Heart left ventricle (tissue), 13 donors: ENCODE measurements at regions not wholly inside any gene's neighbourhood (a gene's known extent, or its start where the extent isn't known, plus 50 kb on each side); places are given as distances from the start of the nearest gene placed in this dataset.

Source experiments
- POLR2A ChIP-seq, 2 donors: fragments of 450-650 bp; IDR thresholded peaks; one replicate each; pipeline ENCODE4 v1.6.1; 2017; ENCODE audit warnings: antibody characterized with exemption in 2 of 2, mild to moderate bottlenecking in 2 of 2, moderate library complexity in 2 of 2
- TF ChIP-seq, protein P1 (sequence below), 12 donors: fragments of 200-600 bp; sonication (generic) in 4 of 12; IDR thresholded peaks; one replicate each; pipeline versions ENCODE4 v1.5.0 to v1.8.0; 2018 to 2022; ENCODE audit warnings: antibody characterized with exemption in 12 of 12, mild to moderate bottlenecking in 5 of 12
- donor health status: ischemic (EF 13 %, LVEDD 7.1; RV severe dilation, severe dysfunction).
- donor health status: DM: no; HTN: yes; CAD: no.
- donor health status: DM: no; HTN: no; CAD: no.
- donor health status: ischemic (EF 25% LVEDD 6.9; RV normal size, moderate dysfunction).
- donor health status: ischemic (EF 25% LVEDD 5.7; RV mildly dilated, moderate dysfunction).
- donor health status: ischemic (EF 35%, LVEDD 5.7; RV mildly dilated, moderate dysfunction).
- donor health status: nonischemic (EF 11% LVEDD 7.7; RV severe dilation, severe dysfunction).
- donor health status: DM: yes; HTN: yes; CAD: no.
- donor health status: PGD.
- donor health status: ischemic (EF 29% LVEDD 5.4; RV normal size, mild dysfunction).
- donor health status: nonischemic (EF 23%, LVEDD 6.1; RV moderate dilation, normal function).

- TF ChIP-seq, protein P1, sequence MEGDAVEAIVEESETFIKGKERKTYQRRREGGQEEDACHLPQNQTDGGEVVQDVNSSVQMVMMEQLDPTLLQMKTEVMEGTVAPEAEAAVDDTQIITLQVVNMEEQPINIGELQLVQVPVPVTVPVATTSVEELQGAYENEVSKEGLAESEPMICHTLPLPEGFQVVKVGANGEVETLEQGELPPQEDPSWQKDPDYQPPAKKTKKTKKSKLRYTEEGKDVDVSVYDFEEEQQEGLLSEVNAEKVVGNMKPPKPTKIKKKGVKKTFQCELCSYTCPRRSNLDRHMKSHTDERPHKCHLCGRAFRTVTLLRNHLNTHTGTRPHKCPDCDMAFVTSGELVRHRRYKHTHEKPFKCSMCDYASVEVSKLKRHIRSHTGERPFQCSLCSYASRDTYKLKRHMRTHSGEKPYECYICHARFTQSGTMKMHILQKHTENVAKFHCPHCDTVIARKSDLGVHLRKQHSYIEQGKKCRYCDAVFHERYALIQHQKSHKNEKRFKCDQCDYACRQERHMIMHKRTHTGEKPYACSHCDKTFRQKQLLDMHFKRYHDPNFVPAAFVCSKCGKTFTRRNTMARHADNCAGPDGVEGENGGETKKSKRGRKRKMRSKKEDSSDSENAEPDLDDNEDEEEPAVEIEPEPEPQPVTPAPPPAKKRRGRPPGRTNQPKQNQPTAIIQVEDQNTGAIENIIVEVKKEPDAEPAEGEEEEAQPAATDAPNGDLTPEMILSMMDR (IDR thresholded peaks at IDR 0.05), result no peak
- no peak for TF ChIP-seq POLR2A (IDR thresholded peaks at IDR 0.05)
These were observed 568.9 kb downstream of the CCDC171 start for GRCh38 chr9:16121601-16122286.
